ENCODE measurements at regions not wholly inside any gene's neighbourhood (a gene's known extent, or its start where the extent isn't known, plus 50 kb on each side); places are given as distances from the start of the nearest gene placed in this dataset.

- no peak for TF ChIP-seq POLR2A (IDR thresholded peaks at IDR 0.05; ENCODE audit: borderline replicate concordance, extremely low read depth, insufficient read depth, insufficient read length)
- TF ChIP-seq JUND (IDR thresholded peaks at IDR 0.05): no peak
- TF ChIP-seq CTCF (IDR thresholded peaks at IDR 0.05 in 2 of 3, conservative IDR thresholded peaks at IDR 0.05 in 1 of 3; ENCODE audit: borderline replicate concordance in 1 of 3, insufficient read depth in 1 of 3, low read depth in 2 of 3, low read length in 2 of 3): no peak
- TF ChIP-seq EZH2 (IDR thresholded peaks at IDR 0.05): no peak
- TF ChIP-seq REST (IDR thresholded peaks at IDR 0.05; ENCODE audit: low read depth): no peak
- TF ChIP-seq EZH2phosphoT487 (IDR thresholded peaks at IDR 0.05; ENCODE audit: borderline replicate concordance): no peak
- TF ChIP-seq ZBTB33 (IDR thresholded peaks at IDR 0.05; ENCODE audit: extremely low read depth, insufficient replicate concordance, low read length): no peak
- TF ChIP-seq ATF3 (IDR thresholded peaks at IDR 0.05): no peak
- no peak for TF ChIP-seq SIN3A (IDR thresholded peaks at IDR 0.05; ENCODE audit: low read depth)
- TF ChIP-seq YY1 (IDR thresholded peaks at IDR 0.05; ENCODE audit: extremely low read depth, insufficient replicate concordance, low read depth, low read length): no peak
- TF ChIP-seq ZFX (IDR thresholded peaks at IDR 0.05): no peak
These were observed 372.8 kb upstream of the CELF2 start for GRCh38 chr10:10644676-10645385.

Data from HCT116 (cell line).